ENCODE measurements at regions not wholly inside any gene's neighbourhood (a gene's known extent, or its start where the extent isn't known, plus 50 kb on each side); places are given as distances from the start of the nearest gene placed in this dataset.

- H3K4me1 Mint-ChIP-seq, result no peaks in the 10 kb centered on the region
- H3K27ac Mint-ChIP-seq, result no peak overlapping the region
- no peak overlapping the region for H3K4me3 Mint-ChIP-seq
- H3K27me3 Mint-ChIP-seq, result no peaks in the 10 kb centered on the region
- no peak for ATAC-seq (replicated peaks)
- no peaks in the 10 kb centered on the region for H3K36me3 Mint-ChIP-seq (ENCODE audit: low read depth)
- peaks cover 11% of the 10 kb centered on the region for H3K9me3 Mint-ChIP-seq
Measured at GRCh38 chr9:78640728-78641127, 343.8 kb downstream of the PSAT1 start.

GRCh38 chr9:78644359-78644758 is 347.4 kb downstream of the PSAT1 start:
- Mint-ChIP-seq H3K27ac (no peak overlapping the region), H3K36me3 (ENCODE audit: low read depth) (no peaks in the 10 kb centered on the region), H3K27me3 (no peaks in the 10 kb centered on the region), H3K4me3 (no peak overlapping the region), H3K9me3 (peaks cover 7% of the 10 kb centered on the region), H3K4me1 (no peaks in the 10 kb centered on the region)
- no peak for ATAC-seq (replicated peaks)

- no peak for ATAC-seq (replicated peaks)
- H3K27me3 Mint-ChIP-seq, result no peaks in the 10 kb centered on the region
Measured at GRCh38 chr9:78654324-78654723, 357.4 kb downstream of the PSAT1 start.

GRCh38 chr9:78663369-78663768 is 366.4 kb downstream of the PSAT1 start:
- no peak overlapping the region for H3K27ac Mint-ChIP-seq
- no peak for ATAC-seq (replicated peaks)
- no peaks in the 10 kb centered on the region for H3K4me1 Mint-ChIP-seq
- peaks cover 5% of the 10 kb centered on the region for H3K27me3 Mint-ChIP-seq
- H3K9me3 Mint-ChIP-seq, result no peaks in the 10 kb centered on the region
- no peaks in the 10 kb centered on the region for H3K36me3 Mint-ChIP-seq (ENCODE audit: low read depth)
- H3K4me3 Mint-ChIP-seq, result no peak overlapping the region

More at GRCh38 chr9:78654324-78654723, 357.4 kb downstream of the PSAT1 start:
- Mint-ChIP-seq H3K9me3 (no peaks in the 10 kb centered on the region), H3K27ac (no peak overlapping the region), H3K4me3 (no peak overlapping the region), H3K36me3 (ENCODE audit: low read depth) (no peaks in the 10 kb centered on the region), H3K4me1 (no peaks in the 10 kb centered on the region)

- H3K27ac Mint-ChIP-seq, result no peak overlapping the region
- peaks cover 5% of the 10 kb centered on the region for H3K27me3 Mint-ChIP-seq
- no peak overlapping the region for H3K4me3 Mint-ChIP-seq
- no peaks in the 10 kb centered on the region for H3K4me1 Mint-ChIP-seq
- no peaks in the 10 kb centered on the region for H3K9me3 Mint-ChIP-seq
- no peaks in the 10 kb centered on the region for H3K36me3 Mint-ChIP-seq (ENCODE audit: low read depth)
- no peak for ATAC-seq (replicated peaks)
Measured at GRCh38 chr9:78664370-78664769, 367.4 kb downstream of the PSAT1 start.

- no peak overlapping the region for H3K4me3 Mint-ChIP-seq
- no peak overlapping the region for H3K27ac Mint-ChIP-seq
- peaks cover 5% of the 10 kb centered on the region for H3K27me3 Mint-ChIP-seq
- no peaks in the 10 kb centered on the region for H3K9me3 Mint-ChIP-seq
- no peaks in the 10 kb centered on the region for H3K36me3 Mint-ChIP-seq (ENCODE audit: low read depth)
- ATAC-seq (replicated peaks), result no peak
- H3K4me1 Mint-ChIP-seq, result no peaks in the 10 kb centered on the region
Measured at GRCh38 chr9:78666818-78667414, 370.0 kb downstream of the PSAT1 start.

- Mint-ChIP-seq H3K4me1 (no peaks in the 10 kb centered on the region), H3K36me3 (ENCODE audit: low read depth) (no peaks in the 10 kb centered on the region), H3K4me3 (no peak overlapping the region), H3K9me3 (no peaks in the 10 kb centered on the region), H3K27me3 (peaks cover under 1% of the 10 kb centered on the region), H3K27ac (no peak overlapping the region)
- ATAC-seq (replicated peaks), result no peak
Measured at GRCh38 chr9:78668148-78668832, 371.4 kb downstream of the PSAT1 start.

- H3K4me1 Mint-ChIP-seq, result no peaks in the 10 kb centered on the region
Measured at GRCh38 chr9:78669591-78669990, 372.7 kb downstream of the PSAT1 start.

GRCh38 chr9:78671785-78672184 is 374.9 kb downstream of the PSAT1 start:
- H3K27ac Mint-ChIP-seq, result no peak overlapping the region

More at GRCh38 chr9:78669591-78669990, 372.7 kb downstream of the PSAT1 start:
- no peak overlapping the region for H3K27ac Mint-ChIP-seq
- H3K27me3 Mint-ChIP-seq, result no peaks in the 10 kb centered on the region
- H3K36me3 Mint-ChIP-seq (ENCODE audit: low read depth), result no peaks in the 10 kb centered on the region
- no peak overlapping the region for H3K4me3 Mint-ChIP-seq
- no peak for ATAC-seq (replicated peaks)
- no peaks in the 10 kb centered on the region for H3K9me3 Mint-ChIP-seq

GRCh38 chr9:78674874-78675273 is 377.9 kb downstream of the PSAT1 start:
- ATAC-seq (replicated peaks), result no peak
- Mint-ChIP-seq H3K27me3 (no peaks in the 10 kb centered on the region), H3K27ac (no peak overlapping the region), H3K4me3 (no peak overlapping the region), H3K9me3 (no peaks in the 10 kb centered on the region), H3K4me1 (no peaks in the 10 kb centered on the region), H3K36me3 (ENCODE audit: low read depth) (no peaks in the 10 kb centered on the region)

More at GRCh38 chr9:78671785-78672184, 374.9 kb downstream of the PSAT1 start:
- ATAC-seq (replicated peaks), result no peak
- H3K36me3 Mint-ChIP-seq (ENCODE audit: low read depth), result no peaks in the 10 kb centered on the region
- H3K9me3 Mint-ChIP-seq, result no peaks in the 10 kb centered on the region
- no peaks in the 10 kb centered on the region for H3K4me1 Mint-ChIP-seq
- no peak overlapping the region for H3K4me3 Mint-ChIP-seq
- no peaks in the 10 kb centered on the region for H3K27me3 Mint-ChIP-seq

GRCh38 chr9:78676009-78676408 is 379.1 kb downstream of the PSAT1 start:
- Mint-ChIP-seq H3K27ac (no peak overlapping the region), H3K36me3 (ENCODE audit: low read depth) (no peaks in the 10 kb centered on the region), H3K27me3 (no peaks in the 10 kb centered on the region), H3K9me3 (no peaks in the 10 kb centered on the region), H3K4me1 (no peaks in the 10 kb centered on the region), H3K4me3 (no peak overlapping the region)
- ATAC-seq (replicated peaks), result no peak

- Mint-ChIP-seq H3K4me3 (no peak overlapping the region), H3K4me1 (no peaks in the 10 kb centered on the region), H3K36me3 (ENCODE audit: low read depth) (no peaks in the 10 kb centered on the region), H3K27ac (no peak overlapping the region), H3K9me3 (no peaks in the 10 kb centered on the region), H3K27me3 (no peaks in the 10 kb centered on the region)
- ATAC-seq (replicated peaks), result no peak
Measured at GRCh38 chr9:78676623-78677022, 379.7 kb downstream of the PSAT1 start.

GRCh38 chr9:78677326-78677725 is 380.4 kb downstream of the PSAT1 start:
- no peaks in the 10 kb centered on the region for H3K36me3 Mint-ChIP-seq (ENCODE audit: low read depth)
- ATAC-seq (replicated peaks), result no peak
- H3K27me3 Mint-ChIP-seq, result no peaks in the 10 kb centered on the region
- H3K9me3 Mint-ChIP-seq, result no peaks in the 10 kb centered on the region
- H3K27ac Mint-ChIP-seq, result no peak overlapping the region
- no peaks in the 10 kb centered on the region for H3K4me1 Mint-ChIP-seq
- no peak overlapping the region for H3K4me3 Mint-ChIP-seq

- H3K4me1 Mint-ChIP-seq, result no peaks in the 10 kb centered on the region
- no peak for ATAC-seq (replicated peaks)
- no peaks in the 10 kb centered on the region for H3K9me3 Mint-ChIP-seq
- no peaks in the 10 kb centered on the region for H3K27me3 Mint-ChIP-seq
- no peak overlapping the region for H3K27ac Mint-ChIP-seq
- no peaks in the 10 kb centered on the region for H3K36me3 Mint-ChIP-seq (ENCODE audit: low read depth)
- no peak overlapping the region for H3K4me3 Mint-ChIP-seq
Measured at GRCh38 chr9:78678877-78679276, 382.0 kb downstream of the PSAT1 start.

- Mint-ChIP-seq H3K36me3 (ENCODE audit: low read depth) (no peaks in the 10 kb centered on the region), H3K4me3 (no peak overlapping the region), H3K4me1 (no peaks in the 10 kb centered on the region), H3K9me3 (no peaks in the 10 kb centered on the region), H3K27ac (no peak overlapping the region), H3K27me3 (no peaks in the 10 kb centered on the region)
- ATAC-seq (replicated peaks), result no peak
Measured at GRCh38 chr9:78680196-78680595, 383.3 kb downstream of the PSAT1 start.
